Sigmoid colon (tissue), 4 donors: ENCODE measurements at regions not wholly inside any gene's neighbourhood (a gene's known extent, or its start where the extent isn't known, plus 50 kb on each side); places are given as distances from the start of the nearest gene placed in this dataset.

ENCODE experiments used
- CTCF ChIP-seq, 4 experiments: fragments of 450-650 bp in 3 of 4; fragments of 200-600 bp in 1 of 4; IDR thresholded peaks; one replicate each; pipeline ENCODE4 v1.5.1; 2016 to 2019; ENCODE audit warnings: antibody characterized with exemption in 4 of 4, mild to moderate bottlenecking in 3 of 4, moderate library complexity in 2 of 4
- EP300 ChIP-seq, 4 donors: sonication (generic); formaldehyde crosslinking; IDR thresholded peaks; one replicate each; pipeline ENCODE4 v1.6.1; 2017; ENCODE audit warnings: antibody characterized with exemption in 4 of 4
- POLR2A ChIP-seq, 2 donors: fragments of 450-650 bp; IDR thresholded peaks; one replicate each; pipeline ENCODE4 v1.6.1; 2016; ENCODE audit warnings: antibody characterized with exemption in 2 of 2, mild to moderate bottlenecking in 2 of 2, moderate library complexity in 2 of 2
- POLR2AphosphoS5 ChIP-seq, 4 donors: sonication (generic); formaldehyde crosslinking; IDR thresholded peaks; one replicate each; pipeline ENCODE4 v1.6.1; 2017; ENCODE audit warnings: antibody characterized with exemption in 4 of 4

- no peak for TF ChIP-seq CTCF (IDR thresholded peaks at IDR 0.05)
- no peak for TF ChIP-seq POLR2AphosphoS5 (IDR thresholded peaks at IDR 0.05)
- TF ChIP-seq POLR2A (IDR thresholded peaks at IDR 0.05): no peak
- TF ChIP-seq EP300 (IDR thresholded peaks at IDR 0.05): no peak
Measured at GRCh38 chr9:16307626-16308195, 562.8 kb downstream of the BNC2 start.
